Right lung (tissue), 2 donors: ENCODE measurements at regions not wholly inside any gene's neighbourhood (a gene's known extent, or its start where the extent isn't known, plus 50 kb on each side); places are given as distances from the start of the nearest gene placed in this dataset.

ENCODE experiments used
- DNase-seq, 2 donors: peaks; one replicate each; pipeline ENCODE4 v3.0.0-alpha.2; 2013

DNA sequence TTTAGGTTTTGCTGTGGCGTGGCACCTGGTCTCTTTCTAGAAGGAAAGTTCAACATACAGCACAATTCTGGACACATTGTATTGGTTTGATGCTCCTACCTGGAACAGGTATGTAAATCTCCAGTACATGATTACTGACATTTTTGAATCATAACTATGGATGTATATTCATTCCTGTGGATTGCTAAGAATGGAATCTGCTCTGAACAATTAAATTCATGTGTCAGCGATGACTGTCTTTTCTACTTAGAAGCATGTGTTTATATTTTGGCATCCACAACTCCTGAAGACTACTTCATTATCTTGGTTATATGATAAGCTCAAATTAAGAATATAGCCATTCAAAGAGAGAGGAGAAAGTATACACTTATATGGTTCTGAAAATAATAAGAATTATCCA is 291.8 kb downstream of the CHRM3 start:
- no peak for DNase-seq

DNA sequence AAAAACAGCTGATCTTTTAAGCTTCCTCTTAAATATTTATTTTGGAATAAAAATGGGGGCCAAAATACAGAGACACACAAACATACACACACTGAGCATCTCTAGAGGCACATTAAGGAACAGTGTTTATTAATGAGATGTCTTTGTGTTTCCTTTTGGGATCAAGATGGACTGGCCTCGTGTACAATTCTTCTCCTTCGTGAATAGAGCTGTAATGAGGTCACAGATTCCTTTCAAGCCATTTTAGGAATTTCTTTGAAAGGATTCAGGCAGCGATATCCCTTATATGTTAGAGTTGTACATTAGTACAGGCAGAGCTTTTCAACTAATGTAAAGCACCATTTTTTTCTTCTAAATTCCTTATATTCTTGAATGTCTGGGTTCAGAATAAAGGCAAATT is 295.7 kb downstream of the CHRM3 start:
- no peak for DNase-seq

DNA sequence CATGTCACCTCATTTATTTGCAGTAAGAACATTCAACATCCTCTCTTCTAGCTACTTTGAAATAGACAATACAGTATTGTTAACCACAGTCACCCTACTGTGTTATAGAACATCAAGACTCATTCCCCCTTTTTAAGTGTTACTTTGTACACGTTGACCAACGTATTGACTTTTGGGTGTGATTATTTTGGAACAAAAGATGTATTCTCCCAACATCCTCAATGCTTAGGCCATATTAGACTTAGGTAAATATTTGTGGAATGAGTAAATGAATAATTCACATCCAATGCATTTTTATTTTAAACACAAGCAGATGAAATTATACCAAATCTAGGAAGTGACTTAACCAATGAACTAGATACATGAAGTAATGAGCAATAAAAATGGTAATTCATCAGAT is 296.6 kb downstream of the CHRM3 start:
- no peak for DNase-seq

DNA sequence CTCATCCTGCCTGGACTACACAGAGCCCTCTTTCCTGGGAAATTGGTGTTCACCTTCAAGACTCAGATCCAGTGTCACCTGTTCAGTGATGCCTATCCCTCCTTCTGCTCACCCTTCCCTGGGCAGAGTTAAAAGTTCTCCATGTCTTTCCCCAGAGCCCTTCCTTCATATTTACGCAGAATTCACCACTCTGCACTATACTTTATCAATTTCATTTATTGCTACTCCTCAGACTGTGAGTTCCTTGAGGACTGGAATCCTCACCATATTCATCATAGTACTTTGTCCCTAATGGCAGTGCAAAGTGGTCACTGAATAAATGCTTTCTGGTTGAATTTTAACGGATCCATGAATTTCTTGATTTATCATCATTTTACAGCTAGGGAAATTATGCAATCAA is 300.0 kb downstream of the CHRM3 start:
- DNase-seq: no peak

DNA sequence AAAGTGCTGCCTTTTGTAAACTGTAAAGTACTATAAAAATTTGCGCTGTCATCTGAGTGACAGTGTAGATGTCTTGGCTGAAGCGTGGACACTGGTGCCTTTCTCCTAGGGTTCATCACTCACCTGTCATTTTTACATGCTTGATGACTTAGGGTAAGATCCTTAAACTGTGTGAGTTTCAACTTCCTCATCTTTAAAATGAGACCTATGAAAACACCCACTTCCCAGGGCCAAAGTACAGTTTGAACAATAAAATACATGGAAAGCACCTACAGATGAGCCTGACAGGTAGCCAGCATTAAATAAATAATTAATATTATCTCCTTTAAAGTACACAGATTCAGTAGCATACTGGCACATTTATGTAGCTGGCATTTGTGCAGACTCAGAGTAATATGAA is 309.9 kb downstream of the CHRM3 start:
- DNase-seq: no peak

DNA sequence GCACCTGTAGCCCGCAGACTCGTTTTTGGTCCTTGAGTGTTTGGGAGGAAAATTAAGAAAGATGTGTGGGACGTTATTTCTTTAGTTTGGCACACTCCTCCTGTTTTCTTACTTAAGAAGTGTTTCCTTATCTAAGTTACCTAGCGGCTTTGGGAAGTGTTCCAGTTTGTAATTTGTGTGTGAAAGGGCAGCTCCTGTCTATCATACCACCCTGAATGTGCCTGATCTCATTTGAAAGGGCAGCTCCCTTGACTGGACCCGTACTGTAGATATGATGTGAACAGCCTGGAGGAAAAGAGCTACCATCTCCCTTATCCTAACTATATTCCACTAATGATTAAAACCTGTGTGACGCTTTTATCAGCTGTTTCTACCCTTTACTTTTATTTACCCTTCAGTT is 314.3 kb downstream of the CHRM3 start:
- DNase-seq: no peak

DNA sequence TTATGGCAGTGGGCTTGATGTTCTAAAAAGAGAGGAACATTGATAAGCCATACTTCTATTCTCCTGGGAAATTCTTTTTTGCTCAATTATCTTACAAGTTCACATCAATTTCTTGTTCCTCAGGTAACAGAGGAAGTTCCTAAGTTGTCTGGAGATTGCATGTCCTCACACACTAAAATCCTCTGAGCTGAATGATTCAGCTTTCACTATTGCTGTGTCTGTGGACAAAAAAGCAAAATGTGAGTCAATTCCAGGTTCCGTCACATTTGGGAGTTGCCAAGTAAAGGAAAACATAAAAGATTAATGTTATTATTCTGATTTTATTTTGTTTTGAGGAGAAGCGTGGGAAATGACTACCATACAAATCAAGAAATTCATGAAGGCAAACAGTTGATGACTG is 316.7 kb downstream of the CHRM3 start:
- DNase-seq: no peak

DNA sequence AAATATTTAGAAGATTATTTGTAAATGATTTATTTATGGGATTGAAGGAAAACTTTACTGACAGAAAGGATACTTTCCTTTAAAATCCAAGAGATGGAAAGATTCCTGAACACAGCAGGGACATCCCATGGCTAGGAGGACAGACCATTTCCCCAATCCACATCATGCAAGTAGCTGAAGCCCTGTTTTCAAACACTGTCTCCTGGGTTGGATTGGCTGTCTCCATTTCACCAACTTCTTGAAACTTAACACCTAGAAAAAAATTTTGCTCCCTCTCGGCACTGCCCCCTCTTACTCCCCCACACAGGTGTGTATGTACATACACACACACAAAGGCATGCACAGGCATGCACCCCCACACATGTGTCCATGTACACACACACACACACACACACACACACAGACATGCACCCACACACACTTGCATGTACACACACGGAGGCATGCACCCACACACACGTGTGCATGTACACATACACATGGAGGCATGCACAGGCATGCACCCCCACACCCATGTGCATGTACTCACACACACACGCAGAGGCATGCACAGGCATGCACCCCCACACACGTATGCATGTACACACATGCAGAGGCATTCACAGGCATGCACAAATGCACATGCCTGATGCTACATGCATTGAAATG is 320.0 kb downstream of the CHRM3 start:
- DNase-seq: no peak

DNA sequence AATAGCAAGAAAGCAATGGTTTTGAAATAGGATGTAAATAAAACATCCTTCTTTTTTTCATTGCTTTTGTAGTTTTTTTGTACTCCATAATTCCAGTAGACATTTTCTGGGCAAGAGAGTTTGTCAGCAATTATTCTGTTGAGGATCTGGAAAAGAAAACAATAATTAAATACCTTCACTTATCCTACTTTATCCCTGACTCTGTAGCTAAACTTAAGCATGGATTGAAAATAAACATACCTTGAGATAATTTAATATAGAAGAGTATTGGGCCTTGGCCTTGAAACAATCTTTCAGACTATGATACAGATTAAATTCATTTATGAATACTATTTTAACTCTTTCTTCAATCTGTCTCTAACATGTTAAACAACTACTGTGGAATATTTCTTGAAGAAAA is 321.2 kb downstream of the CHRM3 start:
- DNase-seq: no peak

DNA sequence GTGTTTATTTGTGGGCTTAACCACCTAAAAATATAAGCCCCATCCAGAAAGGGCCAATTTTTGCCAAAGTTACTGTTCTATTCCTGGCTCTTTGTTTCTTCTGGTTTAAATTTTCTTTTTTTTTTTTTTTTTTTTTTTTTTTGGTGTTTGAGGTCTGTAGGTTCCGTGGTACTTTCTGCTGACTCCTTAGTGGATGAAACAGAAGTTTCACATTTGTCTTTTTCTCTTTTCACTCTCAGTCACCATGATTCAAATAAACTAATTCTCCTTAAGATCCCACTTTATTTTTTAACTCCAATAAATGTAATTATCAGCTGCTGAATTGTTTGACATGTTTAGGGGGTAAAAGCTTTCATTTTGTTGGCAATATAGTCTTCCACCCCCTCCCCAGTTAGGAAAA is 322.3 kb downstream of the CHRM3 start:
- DNase-seq: no peak

DNA sequence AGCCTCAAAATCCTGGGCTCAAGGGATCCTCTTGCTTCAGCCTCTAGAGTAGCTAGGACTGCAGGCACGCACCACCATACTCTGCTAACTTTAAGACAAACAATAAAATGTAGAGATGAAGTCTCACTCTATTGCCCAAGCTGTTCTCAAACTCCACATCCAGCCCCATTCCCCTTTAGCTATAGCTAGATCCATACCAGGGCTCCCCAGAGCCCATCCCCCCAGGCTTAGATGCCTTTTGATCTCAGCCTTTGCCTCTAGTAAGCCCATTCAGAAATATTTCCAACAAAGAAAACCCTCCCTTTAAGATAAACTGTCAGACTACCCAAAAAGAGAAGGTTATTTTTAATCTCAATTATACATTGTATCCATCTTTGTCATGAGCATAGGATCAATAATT is 325.4 kb downstream of the CHRM3 start:
- no peak for DNase-seq

DNA sequence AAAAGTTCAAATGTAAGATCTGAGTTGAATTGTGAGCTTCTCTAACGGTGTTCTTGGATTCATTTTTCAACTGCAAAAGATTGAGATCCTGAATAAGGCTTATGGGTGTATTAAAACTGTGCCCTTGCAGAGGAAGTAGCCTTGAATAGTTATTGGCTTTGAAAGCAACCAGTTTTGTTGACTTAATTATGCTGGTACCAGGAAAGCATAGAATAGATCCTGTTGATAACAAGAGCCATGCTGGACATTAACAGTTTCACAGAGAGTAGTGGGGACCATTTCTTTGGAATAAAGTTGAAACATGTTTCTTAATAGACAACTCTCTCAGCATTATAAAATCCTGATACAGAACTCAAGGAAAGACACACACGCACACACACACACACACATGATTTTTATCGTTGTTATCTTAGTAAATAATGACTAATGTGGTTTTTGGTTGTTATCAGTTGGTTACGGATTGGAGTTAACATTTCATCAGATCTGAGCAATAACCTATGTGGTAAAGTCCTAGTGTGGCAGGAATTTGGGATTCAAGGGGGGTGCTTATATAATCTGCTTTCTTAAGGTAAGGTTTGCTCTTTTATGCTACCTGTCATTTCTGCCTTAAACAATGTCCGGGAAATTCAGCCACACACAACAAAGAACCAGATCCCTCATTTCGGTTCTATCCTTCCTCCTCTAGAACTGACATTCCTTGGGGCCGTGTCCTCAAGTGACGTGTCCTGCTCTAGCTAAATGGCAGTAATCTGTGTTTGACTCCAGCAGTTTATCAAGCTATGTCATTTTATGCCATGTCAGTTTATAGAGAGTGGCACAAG is 330.9 kb downstream of the CHRM3 start:
- DNase-seq: no peak

DNA sequence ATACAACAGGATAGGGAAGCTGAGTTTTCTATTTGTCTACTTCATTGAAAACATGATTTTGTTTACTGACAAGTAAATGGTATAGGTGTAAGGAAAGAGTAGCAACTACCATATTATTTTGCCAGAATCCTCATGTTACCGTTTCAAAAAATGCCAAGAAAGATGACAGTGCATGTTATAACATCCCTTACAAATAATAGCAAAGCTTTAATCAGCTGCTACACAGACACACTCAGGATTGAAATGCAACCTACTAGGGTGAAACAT is 331.5 kb downstream of the CHRM3 start:
- no peak for DNase-seq

DNA sequence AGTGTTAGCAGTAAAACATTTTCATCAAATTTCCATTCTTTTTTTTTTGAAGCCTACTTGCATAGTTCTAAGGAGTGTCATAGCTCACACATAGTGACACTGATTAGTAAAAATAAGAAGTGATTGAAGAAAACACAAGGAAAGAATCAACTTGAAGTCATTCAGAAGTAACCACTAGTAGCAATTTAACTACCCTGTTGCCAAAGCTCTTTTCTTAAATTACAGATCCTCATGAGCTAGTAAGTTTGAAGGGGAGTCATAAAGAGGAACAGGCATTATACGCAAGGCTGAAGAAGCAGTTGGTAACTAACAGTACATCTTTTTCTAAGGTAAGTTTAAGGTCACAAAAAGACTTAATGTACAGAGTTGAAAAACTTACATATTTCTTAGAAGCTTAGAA is 332.2 kb downstream of the CHRM3 start:
- no peak for DNase-seq

DNA sequence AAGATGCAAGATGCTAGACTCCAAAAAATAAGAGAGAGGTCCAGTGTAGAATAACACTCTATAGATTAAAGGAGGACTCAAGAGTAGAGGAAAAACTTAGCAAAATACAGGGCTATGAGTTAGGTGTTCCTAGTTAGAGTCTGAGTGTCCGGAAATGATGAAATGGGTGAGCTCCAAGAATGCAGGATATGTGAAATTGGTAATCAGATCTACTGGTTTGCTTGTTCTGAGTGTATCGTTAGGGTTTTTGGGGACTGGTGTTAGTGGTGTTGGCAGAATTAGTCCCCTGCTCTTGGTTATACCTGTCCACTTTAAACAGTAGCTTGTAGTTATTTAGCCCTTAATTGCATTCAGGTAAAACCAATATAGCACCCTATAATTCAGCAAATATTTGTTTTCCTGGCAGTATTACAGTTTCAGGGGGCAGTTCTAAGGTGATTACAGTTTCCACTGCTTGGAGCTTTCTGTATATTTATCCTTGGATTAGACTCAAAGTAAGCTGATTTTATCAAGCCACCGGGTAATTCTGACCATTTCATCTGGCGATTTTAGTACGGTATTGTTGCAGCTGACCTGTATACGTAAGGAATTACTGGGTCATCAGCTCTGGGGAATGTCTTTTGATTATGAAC is 332.7 kb downstream of the CHRM3 start:
- DNase-seq: no peak

DNA sequence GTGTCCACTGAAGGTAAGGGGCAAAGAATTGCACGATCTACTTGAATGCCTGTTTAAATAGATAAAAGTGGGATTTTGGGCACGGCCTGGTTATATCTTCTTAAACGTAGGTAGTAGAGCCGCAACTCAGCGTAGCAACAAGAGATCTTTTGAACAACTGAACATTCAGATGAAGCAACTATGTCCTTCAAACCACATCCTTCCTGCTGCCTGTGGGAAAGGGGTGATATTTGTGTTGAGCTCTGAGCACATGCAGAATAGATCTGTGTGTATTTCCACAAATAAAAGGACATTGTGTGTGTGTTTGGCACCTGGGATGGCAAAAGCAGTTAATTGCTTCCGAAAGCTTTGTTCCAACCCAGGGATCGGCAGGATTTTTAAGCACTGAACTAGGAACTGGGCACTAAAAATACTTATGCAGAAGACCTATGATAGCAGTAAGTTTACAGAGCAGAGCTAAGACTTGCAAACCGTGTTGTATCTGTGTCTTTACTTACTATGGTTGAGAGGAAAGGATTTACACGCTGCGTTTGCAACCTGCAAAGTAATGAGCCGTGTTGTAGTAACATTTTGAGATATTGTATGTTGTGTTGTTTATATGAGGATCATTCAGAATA is 333.4 kb downstream of the CHRM3 start:
- DNase-seq: no peak

DNA sequence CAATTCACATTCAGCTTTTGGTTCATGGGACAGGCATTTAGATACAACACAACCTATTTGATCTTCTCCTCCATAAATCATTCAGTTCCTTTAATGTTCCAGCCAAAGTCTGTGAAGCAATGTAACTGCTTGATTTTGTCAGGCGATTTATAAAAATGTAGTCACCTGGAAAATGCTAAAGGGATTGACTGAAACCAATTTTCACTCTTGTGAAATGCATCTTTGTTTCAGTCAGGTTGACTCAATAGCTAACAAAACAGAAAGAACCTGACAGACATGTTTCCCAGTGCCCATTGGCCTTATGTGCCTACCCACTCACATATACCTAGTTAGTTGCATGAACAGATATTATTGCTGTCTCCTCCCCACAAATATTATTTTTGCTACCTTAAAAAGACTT is 335.7 kb downstream of the CHRM3 start:
- DNase-seq: no peak

DNA sequence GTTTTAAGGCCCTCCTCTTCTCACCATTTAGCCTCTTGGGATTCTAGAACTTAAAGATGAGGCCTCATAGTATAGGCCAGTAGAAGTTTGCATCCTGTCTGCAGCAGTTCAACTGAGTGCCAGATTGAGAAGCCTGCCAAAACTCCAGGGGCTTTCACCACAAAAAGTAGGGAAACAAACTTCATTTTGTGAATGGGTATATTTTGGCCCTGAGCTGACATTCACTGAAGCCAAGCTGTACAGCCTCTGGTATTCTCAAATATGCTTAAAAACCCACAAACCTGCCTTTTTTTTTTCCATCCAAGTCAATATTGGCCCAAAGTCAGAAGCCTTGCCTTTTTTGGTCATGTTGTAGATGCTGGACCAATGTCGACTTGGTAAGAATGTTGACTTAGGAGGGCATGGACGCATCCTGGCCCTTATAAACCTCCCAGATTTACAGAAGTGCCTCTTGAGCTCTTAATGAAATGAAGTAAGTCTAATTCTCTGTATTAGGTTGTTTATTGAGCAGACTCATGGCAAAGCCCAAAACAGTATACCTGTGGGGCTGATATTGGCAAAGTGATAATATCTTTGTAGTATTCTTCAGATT is 337.5 kb downstream of the CHRM3 start:
- DNase-seq: no peak

DNA sequence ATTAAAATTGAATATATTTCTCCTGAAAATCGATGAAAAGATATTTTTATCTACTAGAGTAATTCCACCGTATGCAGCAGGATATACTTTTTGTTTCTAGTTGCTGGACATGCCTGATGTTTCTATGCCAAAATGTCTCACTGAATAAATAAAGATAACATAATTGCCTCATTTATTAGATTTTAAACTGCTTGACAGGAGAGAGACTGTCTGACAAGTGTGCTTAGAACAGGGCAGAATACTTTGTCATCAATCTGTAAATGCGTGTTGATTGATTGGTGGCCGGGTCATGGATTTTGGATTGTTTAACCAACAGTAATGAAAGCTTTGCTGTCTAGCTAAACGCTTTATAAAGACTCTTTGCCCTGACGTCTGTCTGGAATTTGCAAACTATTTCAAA is 339.0 kb downstream of the CHRM3 start:
- no peak for DNase-seq

DNA sequence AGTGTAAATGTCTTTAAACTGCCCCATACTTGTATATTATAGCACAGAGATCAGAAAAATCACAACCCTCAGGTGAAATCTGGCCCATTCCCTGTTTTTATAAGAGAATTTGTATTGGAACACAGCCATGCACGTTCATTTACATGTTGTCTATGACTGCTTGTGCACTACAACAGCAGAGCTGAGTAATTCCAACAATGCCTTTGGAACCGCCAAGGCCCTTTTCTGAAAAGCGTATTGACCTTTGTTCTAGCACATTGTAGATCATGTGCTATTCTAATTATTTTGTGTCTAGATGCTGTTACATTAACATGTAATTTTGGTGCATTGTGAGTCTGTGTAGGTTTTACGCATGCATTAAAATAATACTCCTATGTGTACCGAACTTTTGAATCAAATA is 339.6 kb downstream of the CHRM3 start:
- no peak for DNase-seq

DNA sequence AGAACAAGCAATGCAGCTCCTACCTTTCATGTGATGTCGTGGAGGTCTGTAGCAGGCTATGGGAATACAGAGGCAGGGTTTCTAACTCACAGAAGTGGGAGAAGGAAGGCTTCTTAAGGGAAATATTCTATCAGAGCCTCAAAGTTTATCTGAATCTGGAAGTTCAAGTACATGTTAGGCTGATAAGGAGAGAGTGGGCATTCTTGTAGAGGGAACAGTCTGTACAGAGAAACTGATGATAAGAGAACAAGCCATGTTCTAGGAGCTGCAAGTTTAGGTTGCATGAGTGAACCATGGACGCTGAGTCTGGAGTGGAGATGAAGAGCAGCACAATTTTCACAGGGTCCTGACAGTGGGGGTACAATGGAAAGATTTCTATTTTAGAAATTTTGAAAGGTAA is 344.0 kb downstream of the CHRM3 start:
- no peak for DNase-seq

DNA sequence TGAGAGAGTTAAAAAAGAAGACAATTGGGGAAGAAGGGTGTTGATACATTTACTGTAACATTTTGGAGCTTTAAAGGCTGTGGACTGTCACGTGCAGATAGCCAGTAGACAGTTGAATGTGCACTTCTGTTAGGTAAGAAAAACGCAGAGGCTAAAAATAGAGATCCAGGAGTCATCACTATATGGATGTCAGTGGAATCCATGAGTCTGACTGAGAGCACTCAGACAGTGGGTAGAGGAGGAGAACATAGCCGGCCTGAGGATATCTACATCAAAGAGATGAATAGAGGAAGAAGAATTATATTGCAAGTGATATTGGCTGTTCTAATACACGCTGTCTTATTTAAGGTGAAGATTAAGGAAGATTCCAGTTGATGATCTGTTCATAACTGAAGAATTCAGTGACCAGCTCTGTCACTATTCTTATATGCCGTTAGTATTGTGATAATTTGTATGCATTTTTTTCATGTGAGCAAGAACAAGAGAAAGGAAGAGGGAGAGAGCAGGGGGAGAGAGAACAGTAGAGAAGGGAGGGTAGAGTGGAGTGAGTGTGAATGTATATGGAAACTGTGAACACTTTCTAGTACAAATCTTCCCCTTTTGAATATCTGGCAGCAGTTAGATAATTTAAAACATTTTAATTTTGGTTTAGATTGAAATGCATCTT is 344.8 kb downstream of the CHRM3 start:
- no peak for DNase-seq
